IMR-90 (cell line): ENCODE measurements at regions not wholly inside any gene's neighbourhood (a gene's known extent, or its start where the extent isn't known, plus 50 kb on each side); places are given as distances from the start of the nearest gene placed in this dataset.

Source experiments
- ATAC-seq: fragments of 200-7000 bp; cut with Tn5 transposase; 2 replicates; pipeline ENCODE4 v1.9.1; 2020; ENCODE audit warnings: low read depth, mild to moderate bottlenecking, moderate library complexity
- BruUV-seq: library from RNA; stranded (reverse); fragments of 400-500 nt; replicated peaks from 2 replicates; lab custom pipeline; 2021; lab: Mats Ljungman, UMichigan
- CTCF ChIA-PET: fragments of 300-600 bp; formaldehyde crosslinking; extraction: SDS; loops from one replicate; lab custom pipeline; 2021; ENCODE audit warnings: antibody characterized with exemption; lab: Yijun Ruan, JAX
- POLR2A ChIA-PET: fragments of 300-600 bp; sonication (Branson Sonifier 250); formaldehyde crosslinking; loops from one replicate; lab custom pipeline; 2022; ENCODE audit warnings: antibody characterized with exemption; ENCODE audit not compliant: unreplicated experiment; lab: Charles Lee
- DNase-seq: peaks from one replicate; pipeline ENCODE4 v3.0.0; 2013
- H2AFZ ChIP-seq: replicated peaks from 2 replicates; pipeline ENCODE3; 2013; ENCODE audit warnings: low read length, mild to moderate bottlenecking; ENCODE audit not compliant: poor library complexity
- H2AK5ac ChIP-seq: 2 replicates; pipeline ENCODE4 v1.6.1; 2013; ENCODE audit warnings: low read depth, low read length, inconsistent platforms
- H2AK9ac ChIP-seq: replicated peaks from 2 replicates; pipeline ENCODE3; 2013; ENCODE audit warnings: mild to moderate bottlenecking, low read depth, low read length, moderate library complexity; ENCODE audit not compliant: poor library complexity
- H2BK120ac ChIP-seq: 2 replicates; pipeline ENCODE4 v1.6.1; 2013; ENCODE audit warnings: low read depth, low read length, inconsistent platforms
- H2BK15ac ChIP-seq: 3 replicates; pipeline ENCODE4 v1.6.1; 2013; ENCODE audit warnings: low read depth, low read length, inconsistent platforms
- H2BK20ac ChIP-seq: 2 replicates; pipeline ENCODE4 v1.6.1; 2013; ENCODE audit warnings: low read depth, mild to moderate bottlenecking, inconsistent platforms, low read length, moderate library complexity
- H2BK5ac ChIP-seq: 2 replicates; pipeline ENCODE4 v1.6.1; 2013; ENCODE audit warnings: mild to moderate bottlenecking, low read depth, low read length, inconsistent platforms; ENCODE audit not compliant: poor library complexity, severe bottlenecking
- H3K14ac ChIP-seq: replicated peaks from 2 replicates; pipeline ENCODE4 v1.6.1; 2013; ENCODE audit warnings: low read depth, low read length, inconsistent platforms
- H3K18ac ChIP-seq: 2 replicates; pipeline ENCODE4 v1.6.1; 2013; ENCODE audit warnings: low read depth, low read length, control low read depth
- H3K23ac ChIP-seq: 2 replicates; pipeline ENCODE4 v1.6.1; 2013; ENCODE audit warnings: low read depth, low read length, inconsistent platforms
- H3K27ac ChIP-seq: 2 replicates; pipeline ENCODE4 v1.5.1; 2013; ENCODE audit warnings: mild to moderate bottlenecking, control low read depth, low read length; ENCODE audit not compliant: insufficient read depth
- H3K27me3 ChIP-seq: 2 replicates; pipeline ENCODE4 v1.6.1; 2013; ENCODE audit warnings: low read length; ENCODE audit not compliant: control insufficient read depth, insufficient read depth
- H3K36me3 ChIP-seq: 2 replicates; pipeline ENCODE4 v1.6.1; 2013; ENCODE audit warnings: low read length, mixed read lengths; ENCODE audit not compliant: control insufficient read depth, insufficient read depth
- H3K4ac ChIP-seq: 2 replicates; pipeline ENCODE4 v1.6.1; 2013; ENCODE audit warnings: low read depth, low read length, inconsistent platforms
- H3K4me1 ChIP-seq: 2 replicates; pipeline ENCODE4 v1.6.1; 2013; ENCODE audit warnings: low read length, mixed read lengths; ENCODE audit not compliant: control insufficient read depth, insufficient read depth
- H3K4me2 ChIP-seq: 2 replicates; pipeline ENCODE4 v1.6.1; 2013; ENCODE audit warnings: low read depth, mild to moderate bottlenecking, control low read depth, low read length, moderate library complexity
- H3K4me3 ChIP-seq: 2 replicates; pipeline ENCODE4 v1.5.1; 2013; ENCODE audit warnings: low read depth, mild to moderate bottlenecking, control low read depth, low read length, moderate library complexity; ENCODE audit not compliant: insufficient read depth
- H3K56ac ChIP-seq: 2 replicates; pipeline ENCODE4 v1.6.1; 2013; ENCODE audit warnings: low read length, inconsistent platforms; ENCODE audit not compliant: insufficient read depth; ENCODE audit errors: extremely low read depth
- H3K79me1 ChIP-seq, 2 experiments: 2 replicates each; pipeline ENCODE4 v1.6.1; 2013; ENCODE audit warnings: low read length in 2 of 2, inconsistent platforms in 1 of 2, low read depth in 1 of 2
- H3K9ac ChIP-seq: 2 replicates; pipeline ENCODE4 v1.6.1; 2013; ENCODE audit warnings: low read depth, low read length, control low read depth
- H3K9me1 ChIP-seq: 2 replicates; pipeline ENCODE4 v1.6.1; 2013; ENCODE audit warnings: low read length, inconsistent platforms; ENCODE audit not compliant: insufficient read depth
- H3K9me3 ChIP-seq: 2 replicates; pipeline ENCODE4 v1.6.1; 2013; ENCODE audit warnings: low read length; ENCODE audit not compliant: control insufficient read depth, insufficient read depth
- H4K20me1 ChIP-seq: 2 replicates; pipeline ENCODE4 v1.6.1; 2013; ENCODE audit warnings: low read length, inconsistent platforms; ENCODE audit not compliant: insufficient read depth
- H4K5ac ChIP-seq: 2 replicates; pipeline ENCODE4 v1.6.1; 2013; ENCODE audit warnings: mild to moderate bottlenecking, low read depth, low read length, control low read depth
- H4K8ac ChIP-seq, 2 experiments: 2 replicates each; pipeline ENCODE4 v1.6.1; 2013; ENCODE audit warnings: low read depth in 2 of 2, low read length in 2 of 2, control low read depth in 1 of 2, inconsistent platforms in 1 of 2
- H4K91ac ChIP-seq: 2 replicates; pipeline ENCODE4 v1.6.1; 2013; ENCODE audit warnings: low read depth, low read length, inconsistent platforms; ENCODE audit not compliant: insufficient read depth
- BHLHE40 ChIP-seq: fragments of 150-350 bp; IDR thresholded peaks from 2 replicates; pipeline ENCODE4 v1.6.1; 2016; ENCODE audit warnings: mild to moderate bottlenecking, low read depth, low read length
- FOS ChIP-seq: fragments of 150-350 bp; IDR thresholded peaks from 2 replicates; pipeline ENCODE4 v1.6.1; 2016; ENCODE audit warnings: low read depth, low read length
- MAFK ChIP-seq: IDR thresholded peaks from 2 replicates; pipeline ENCODE4 v1.6.1; 2012; ENCODE audit warnings: low read depth, low read length, improper control_type of control experiment
- MAZ ChIP-seq: IDR thresholded peaks from 2 replicates; pipeline ENCODE4 v1.6.1; 2012; ENCODE audit warnings: low read depth, mild to moderate bottlenecking, low read length, improper control_type of control experiment, moderate library complexity, borderline replicate concordance
- MXI1 ChIP-seq: IDR thresholded peaks from 2 replicates; pipeline ENCODE4 v1.6.1; 2012; ENCODE audit warnings: low read depth, mild to moderate bottlenecking, low read length, moderate library complexity, borderline replicate concordance
- NFE2L2 ChIP-seq: fragments of 150-350 bp; IDR thresholded peaks from 2 replicates; pipeline ENCODE4 v1.6.1; 2016; ENCODE audit warnings: low read depth, mild to moderate bottlenecking, low read length
- POLR2A ChIP-seq: IDR thresholded peaks from 2 replicates; pipeline ENCODE4 v1.6.1; 2012; ENCODE audit warnings: mild to moderate bottlenecking, low read depth, low read length
- RAD21 ChIP-seq: IDR thresholded peaks from 2 replicates; pipeline ENCODE4 v1.6.1; 2012; ENCODE audit warnings: low read length, improper control_type of control experiment
- RCOR1 ChIP-seq: IDR thresholded peaks from 2 replicates; pipeline ENCODE4 v1.6.1; 2012; ENCODE audit warnings: mild to moderate bottlenecking, low read length, improper control_type of control experiment; ENCODE audit not compliant: insufficient replicate concordance
- SMC3 ChIP-seq: fragments of 150-350 bp; IDR thresholded peaks from 2 replicates; pipeline ENCODE4 v1.6.1; 2016; ENCODE audit warnings: low read depth, mild to moderate bottlenecking, antibody characterized with exemption, low read length, moderate library complexity
- WGBS, 2 experiments: methylation state at CpG; one replicate each; pipeline versions ENCODE4 v1.1.5 to v1.1.7; 2013; ENCODE audit warnings: missing lambda C conversion rate in 2 of 2; ENCODE audit not compliant: insufficient read length in 1 of 2; ENCODE audit errors: extremely low coverage in 2 of 2; 5-methylcytosine and 5-hydroxymethylcytosine counted together
- dilution Hi-C: fragments of 300-500 bp; cut with HindIII; formaldehyde crosslinking; loops from one replicate; pipeline ENCODE4 v1.14.3; 2018; ENCODE audit warnings: low sequenced_read_pairs; ENCODE audit not compliant: unreplicated experiment
- in situ Hi-C: fragments of 300-500 bp; cut with MboI; formaldehyde crosslinking; loops from 3 replicates; pipeline ENCODE4 v1.14.3; 2019; ENCODE audit warnings: low sequenced_read_pairs, inconsistent platforms, mixed read lengths
- intact Hi-C: fragments of 100-400 bp; cut with micrococcal nuclease; formaldehyde crosslinking; loops from 2 replicates; pipeline ENCODE4 v1.10.0; 2022
- TF ChIP-seq, protein P1 (sequence below): fragments of 150-350 bp; IDR thresholded peaks from 2 replicates; pipeline ENCODE4 v1.6.1; 2016; ENCODE audit warnings: low read depth, mild to moderate bottlenecking, low read length, moderate library complexity, borderline replicate concordance
- TF ChIP-seq, protein P2 (sequence below): fragments of 150-350 bp; IDR thresholded peaks from 2 replicates; pipeline ENCODE4 v1.6.1; 2017; ENCODE audit warnings: mild to moderate bottlenecking, antibody characterized with exemption, low read length, low read depth
- TF ChIP-seq, protein P3 (sequence below): conservative IDR thresholded peaks from 2 replicates; pipeline ENCODE4 v1.5.1; 2012; ENCODE audit warnings: mild to moderate bottlenecking, low read depth, low read length, improper control_type of control experiment

DNA sequence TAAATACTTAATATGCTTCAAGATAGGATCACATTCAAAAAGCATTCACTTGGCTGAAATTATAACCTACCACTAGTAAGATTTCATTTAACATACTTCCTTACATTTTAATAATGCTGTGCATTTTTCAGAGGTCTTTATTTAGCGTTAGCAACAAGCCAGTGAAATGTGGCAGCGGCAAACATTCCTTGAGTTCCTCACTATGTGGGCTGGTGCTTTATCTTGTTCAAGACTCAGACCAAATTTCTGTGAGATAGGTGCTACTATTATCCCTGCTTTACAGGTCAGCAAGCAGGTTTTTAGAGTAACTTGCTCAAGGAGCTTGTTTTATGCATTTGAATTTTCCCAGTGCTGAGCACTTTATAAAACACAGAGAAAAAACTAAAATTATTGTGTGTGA, 132.7 kb downstream of the PLPPR4 start:
- Histone ChIP-seq H4K8ac (no peak overlapping the region), H3K9me1 (no peaks in the 10 kb centered on the region), H3K27ac (no peak overlapping the region), H3K18ac (no peak overlapping the region), H3K4me3 (no peak overlapping the region), H2AK5ac (no peak overlapping the region), H3K27me3 (peaks cover 5% of the 10 kb centered on the region; the same call in 1 of the 2 replicates), H4K20me1 (no peaks in the 10 kb centered on the region), H3K36me3 (no peaks in the 10 kb centered on the region), H3K14ac (no peak overlapping the region), H2BK120ac (no peak overlapping the region), H2BK15ac (no peak overlapping the region), H2AFZ (no peak overlapping the region), H3K4me2 (no peak overlapping the region), H3K9me3 (no peaks in the 10 kb centered on the region), H3K4ac (no peak overlapping the region), H3K23ac (no peak overlapping the region), H3K79me1 (no peaks in the 10 kb centered on the region), H3K4me1 (no peaks in the 10 kb centered on the region), H3K9ac (no peak overlapping the region), H3K56ac (no peak overlapping the region), H2BK20ac (no peak overlapping the region), H2AK9ac (no peak overlapping the region), H4K5ac (no peak overlapping the region), H4K91ac (no peak overlapping the region), H2BK5ac (no peak overlapping the region)
- no peak for ATAC-seq
- ChIA-PET CTCF (no interaction called here), POLR2A (no interaction called here)
- no TSS peak for BruUV-seq
- in situ Hi-C loops, result no loop called here
- DNase-seq, result peak; percentile 2
- WGBS, 2 experiments, result no CpG with 5 or more reads among the region's 2 CpGs
- TF ChIP-seq, protein P1, sequence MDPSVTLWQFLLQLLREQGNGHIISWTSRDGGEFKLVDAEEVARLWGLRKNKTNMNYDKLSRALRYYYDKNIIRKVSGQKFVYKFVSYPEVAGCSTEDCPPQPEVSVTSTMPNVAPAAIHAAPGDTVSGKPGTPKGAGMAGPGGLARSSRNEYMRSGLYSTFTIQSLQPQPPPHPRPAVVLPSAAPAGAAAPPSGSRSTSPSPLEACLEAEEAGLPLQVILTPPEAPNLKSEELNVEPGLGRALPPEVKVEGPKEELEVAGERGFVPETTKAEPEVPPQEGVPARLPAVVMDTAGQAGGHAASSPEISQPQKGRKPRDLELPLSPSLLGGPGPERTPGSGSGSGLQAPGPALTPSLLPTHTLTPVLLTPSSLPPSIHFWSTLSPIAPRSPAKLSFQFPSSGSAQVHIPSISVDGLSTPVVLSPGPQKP, result no peak
- TF ChIP-seq RCOR1, result no peak
- no peak for TF ChIP-seq MAZ
- no peak for TF ChIP-seq MAFK
- no peak for TF ChIP-seq RAD21
- TF ChIP-seq SMC3, result no peak
- no peak for TF ChIP-seq POLR2A
- TF ChIP-seq FOS, result no peak
- TF ChIP-seq, protein P2, sequence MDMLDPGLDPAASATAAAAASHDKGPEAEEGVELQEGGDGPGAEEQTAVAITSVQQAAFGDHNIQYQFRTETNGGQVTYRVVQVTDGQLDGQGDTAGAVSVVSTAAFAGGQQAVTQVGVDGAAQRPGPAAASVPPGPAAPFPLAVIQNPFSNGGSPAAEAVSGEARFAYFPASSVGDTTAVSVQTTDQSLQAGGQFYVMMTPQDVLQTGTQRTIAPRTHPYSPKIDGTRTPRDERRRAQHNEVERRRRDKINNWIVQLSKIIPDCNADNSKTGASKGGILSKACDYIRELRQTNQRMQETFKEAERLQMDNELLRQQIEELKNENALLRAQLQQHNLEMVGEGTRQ, result no peak
- TF ChIP-seq NFE2L2, result no peak
- TF ChIP-seq MXI1, result no peak
- TF ChIP-seq BHLHE40, result no peak
- TF ChIP-seq, protein P3, sequence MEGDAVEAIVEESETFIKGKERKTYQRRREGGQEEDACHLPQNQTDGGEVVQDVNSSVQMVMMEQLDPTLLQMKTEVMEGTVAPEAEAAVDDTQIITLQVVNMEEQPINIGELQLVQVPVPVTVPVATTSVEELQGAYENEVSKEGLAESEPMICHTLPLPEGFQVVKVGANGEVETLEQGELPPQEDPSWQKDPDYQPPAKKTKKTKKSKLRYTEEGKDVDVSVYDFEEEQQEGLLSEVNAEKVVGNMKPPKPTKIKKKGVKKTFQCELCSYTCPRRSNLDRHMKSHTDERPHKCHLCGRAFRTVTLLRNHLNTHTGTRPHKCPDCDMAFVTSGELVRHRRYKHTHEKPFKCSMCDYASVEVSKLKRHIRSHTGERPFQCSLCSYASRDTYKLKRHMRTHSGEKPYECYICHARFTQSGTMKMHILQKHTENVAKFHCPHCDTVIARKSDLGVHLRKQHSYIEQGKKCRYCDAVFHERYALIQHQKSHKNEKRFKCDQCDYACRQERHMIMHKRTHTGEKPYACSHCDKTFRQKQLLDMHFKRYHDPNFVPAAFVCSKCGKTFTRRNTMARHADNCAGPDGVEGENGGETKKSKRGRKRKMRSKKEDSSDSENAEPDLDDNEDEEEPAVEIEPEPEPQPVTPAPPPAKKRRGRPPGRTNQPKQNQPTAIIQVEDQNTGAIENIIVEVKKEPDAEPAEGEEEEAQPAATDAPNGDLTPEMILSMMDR, result no peak
- intact Hi-C loops, result no loop called here
- dilution Hi-C loops, result no loop called here
